HG03342 (cell line): ENCODE measurements at regions not wholly inside any gene's neighbourhood (a gene's known extent, or its start where the extent isn't known, plus 50 kb on each side); places are given as distances from the start of the nearest gene placed in this dataset.
"Not testable (repeated sequence)": the region's sequence is repeated elsewhere in the genome, so short reads cannot be mapped to it uniquely, and the experiment has no call there.

Source experiments
- ATAC-seq: cut with Tn5 transposase; IDR thresholded peaks from one replicate; pipeline ENCODE4 v1.9.1; 2021; ENCODE audit warnings: mild to moderate bottlenecking, moderate library complexity; ENCODE audit not compliant: unreplicated experiment

GRCh38 chr6:168795611-168796010 is 354.6 kb downstream of the SMOC2 start:
- ATAC-seq, result not testable (repeated sequence)

GRCh38 chr6:168794491-168794890 is 353.5 kb downstream of the SMOC2 start:
- no peak for ATAC-seq

GRCh38 chr6:168793649-168794048 is 352.7 kb downstream of the SMOC2 start:
- ATAC-seq, result no peak

GRCh38 chr6:168791917-168792316 is 350.9 kb downstream of the SMOC2 start:
- ATAC-seq, result no peak

GRCh38 chr6:168789699-168790098 is 348.7 kb downstream of the SMOC2 start:
- ATAC-seq, result no peak

DNA sequence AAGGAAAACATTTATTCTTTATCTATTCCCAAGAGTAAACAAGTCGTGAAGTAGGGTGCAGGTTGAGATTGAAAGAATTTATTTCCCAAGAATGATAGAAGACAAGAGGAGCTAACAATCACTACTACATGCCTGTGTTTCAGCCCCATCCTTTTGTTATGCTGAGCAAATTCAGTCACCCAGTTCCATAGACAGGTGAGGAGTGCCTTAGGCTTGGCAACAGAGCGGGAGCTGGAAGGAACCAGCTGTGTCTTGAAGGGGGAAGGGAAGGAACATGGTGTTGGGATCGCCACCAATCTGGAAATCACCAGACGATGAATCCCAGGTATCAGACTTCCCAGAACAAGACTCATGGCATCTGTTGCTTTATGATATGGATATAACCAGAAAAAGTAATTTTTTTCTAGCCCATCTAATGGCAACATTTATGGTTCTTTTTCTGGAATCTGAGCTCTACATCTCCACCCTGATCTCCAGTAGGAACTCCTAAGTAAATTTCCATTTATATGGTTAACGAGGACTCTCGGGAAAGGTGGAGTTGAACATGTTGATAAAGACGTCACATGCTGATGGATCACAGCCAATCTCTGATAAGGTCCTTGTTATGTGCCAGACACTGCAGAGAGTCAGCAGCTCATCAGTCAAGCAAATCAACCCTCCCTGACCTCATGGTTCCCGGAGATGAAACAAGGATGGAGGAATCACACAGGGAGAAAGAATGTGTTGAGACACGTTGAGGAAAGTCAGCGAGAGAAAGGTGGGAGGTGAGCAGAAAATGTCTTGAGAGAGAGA is 344.9 kb downstream of the SMOC2 start:
- no peak for ATAC-seq

DNA sequence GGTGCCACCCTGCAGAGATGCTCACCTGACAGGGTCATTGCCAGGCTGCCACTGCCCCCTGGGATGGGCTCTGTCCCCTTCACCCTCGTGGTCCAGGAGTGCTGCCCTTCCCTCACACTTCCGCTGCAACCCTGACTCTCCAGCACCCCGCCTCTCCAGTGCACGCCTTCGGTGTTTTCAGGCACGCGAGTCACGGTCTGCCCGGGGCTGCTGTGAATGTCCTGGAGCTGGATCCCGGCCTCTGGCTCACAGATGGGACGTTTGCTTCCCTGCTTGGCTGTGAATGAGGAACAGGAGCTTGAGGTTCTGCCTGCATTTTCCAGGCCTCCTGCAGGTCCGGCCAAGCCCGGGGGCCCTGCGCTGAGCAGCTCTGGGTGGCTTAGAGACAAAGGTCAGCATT is 343.4 kb downstream of the SMOC2 start:
- no peak for ATAC-seq

DNA sequence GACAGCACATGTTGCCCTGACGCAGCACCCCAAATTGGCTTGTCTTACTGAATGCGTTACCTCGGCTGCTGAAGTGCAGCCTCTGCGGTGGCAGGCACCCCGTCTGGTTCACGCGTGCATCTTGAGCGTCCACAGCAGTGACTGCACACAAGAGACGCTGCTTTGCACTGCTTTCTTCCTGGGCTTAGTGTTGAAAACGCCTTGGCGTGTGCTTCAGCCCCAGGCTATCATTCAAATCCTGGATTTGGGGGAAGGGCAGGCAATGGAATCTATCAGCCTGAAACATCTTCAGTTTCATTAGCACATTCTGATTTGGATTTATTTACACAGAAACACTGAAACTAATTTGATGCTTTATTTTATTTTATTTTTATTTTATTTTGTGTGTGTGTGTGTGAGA is 342.7 kb downstream of the SMOC2 start:
- no peak for ATAC-seq

GRCh38 chr6:168782187-168782751 is 341.3 kb downstream of the SMOC2 start:
- no peak for ATAC-seq

DNA sequence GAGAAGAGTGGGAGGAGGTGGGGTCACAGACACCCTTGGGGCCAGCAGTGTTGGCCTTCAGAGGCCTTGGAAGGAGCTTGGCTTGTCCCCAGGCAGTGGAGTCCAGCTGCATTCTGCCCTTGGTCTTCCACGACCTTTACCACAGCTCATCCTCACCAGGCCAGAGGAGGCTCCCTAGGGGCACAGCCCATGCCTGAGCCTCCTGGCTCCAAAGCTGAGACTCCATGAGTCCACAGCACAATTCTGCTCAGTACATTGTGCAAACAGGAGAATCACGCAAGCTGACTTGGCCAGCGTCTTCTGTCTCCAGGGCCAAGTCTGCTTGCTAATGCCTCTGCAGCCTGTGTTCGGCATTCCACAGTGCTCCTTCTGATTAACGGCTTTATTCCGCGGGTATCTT is 337.2 kb downstream of the SMOC2 start:
- no peak for ATAC-seq

GRCh38 chr6:168774381-168774780 is 333.4 kb downstream of the SMOC2 start:
- no peak for ATAC-seq

DNA sequence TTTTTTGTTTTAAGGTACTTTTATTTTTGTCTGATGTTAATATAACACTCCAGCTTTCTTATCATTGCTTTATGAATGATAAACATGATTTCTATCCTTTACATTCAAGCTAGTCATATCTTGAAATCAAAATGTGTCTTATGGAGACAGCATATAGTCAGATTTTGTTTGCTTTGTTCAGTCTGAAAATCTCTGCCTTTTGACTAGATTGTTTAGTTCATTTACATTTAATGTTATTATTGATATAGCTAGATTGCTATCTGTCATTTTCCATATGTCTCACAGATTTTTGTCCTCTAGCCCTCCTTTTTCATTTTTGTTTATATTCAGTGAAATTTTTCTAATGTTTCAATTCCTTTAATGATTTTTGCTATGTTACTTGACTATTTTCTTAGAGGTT is 332.8 kb downstream of the SMOC2 start:
- ATAC-seq, result no peak

DNA sequence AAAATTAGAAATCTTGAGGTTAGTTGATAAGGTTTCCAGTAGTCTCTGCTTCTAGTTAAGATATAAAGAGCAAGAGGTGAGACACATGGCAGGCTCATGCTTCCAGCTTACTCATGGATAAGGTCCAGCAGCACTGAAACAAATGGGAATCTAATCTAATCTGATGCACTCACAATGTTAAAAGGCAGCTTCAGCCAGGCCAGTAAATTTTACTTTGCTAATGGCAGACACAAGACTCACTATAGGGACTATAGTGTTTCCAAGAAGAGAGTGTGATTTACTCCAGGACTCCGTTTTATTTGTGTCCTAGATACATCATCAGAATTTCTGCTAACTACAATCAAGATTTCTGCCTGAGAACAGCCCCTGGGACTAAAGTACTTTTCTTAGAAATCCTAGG is 324.8 kb downstream of the SMOC2 start:
- no peak for ATAC-seq

DNA sequence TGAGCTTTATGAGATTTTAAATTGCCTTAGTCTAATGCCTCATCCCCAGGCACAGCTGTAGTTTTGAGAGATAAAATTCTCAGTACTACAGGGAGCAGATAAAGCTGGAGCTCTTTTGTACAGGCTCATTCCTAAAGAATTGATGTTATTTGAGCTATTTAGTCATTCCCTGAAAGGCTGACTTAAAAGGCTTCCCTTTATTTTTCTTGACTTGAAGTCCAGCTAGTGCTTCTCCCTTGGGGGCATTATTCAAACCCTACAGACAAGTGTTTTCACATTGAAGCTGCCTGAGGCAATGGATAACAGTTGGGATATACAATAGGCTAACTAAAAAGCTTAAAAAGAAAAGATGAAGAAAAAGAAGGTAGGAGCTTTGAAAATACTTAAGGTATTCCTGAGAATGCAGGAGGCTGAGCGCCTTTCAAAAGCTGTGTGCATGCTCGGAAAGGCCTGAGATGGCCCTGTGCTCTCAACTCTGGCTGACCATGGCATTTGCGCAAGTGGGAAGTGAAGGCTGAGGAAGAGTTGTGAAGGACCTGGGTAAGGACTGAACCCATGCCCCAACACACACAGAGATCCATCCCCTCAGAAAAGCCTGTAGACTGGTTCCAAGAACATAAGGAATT is 315.1 kb downstream of the SMOC2 start:
- no peak for ATAC-seq

DNA sequence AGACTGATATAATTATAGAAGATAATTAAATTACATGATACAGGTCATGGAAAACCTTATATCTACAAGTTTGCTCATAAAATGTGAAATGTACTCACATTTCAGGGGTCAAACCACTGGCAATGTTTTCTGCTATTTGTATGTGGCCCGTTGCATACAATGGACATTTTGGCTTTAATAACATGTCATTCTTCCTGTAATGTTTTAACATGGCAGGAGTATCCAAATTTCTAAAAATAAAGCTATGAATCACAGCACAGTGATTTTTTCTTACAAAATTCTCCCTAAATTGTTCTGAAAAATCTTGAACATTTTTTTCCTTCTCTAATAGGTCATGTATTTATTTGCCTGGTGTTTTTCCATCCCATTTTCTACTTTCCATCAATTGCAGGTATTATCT is 305.7 kb downstream of the SMOC2 start:
- ATAC-seq, result no peak

DNA sequence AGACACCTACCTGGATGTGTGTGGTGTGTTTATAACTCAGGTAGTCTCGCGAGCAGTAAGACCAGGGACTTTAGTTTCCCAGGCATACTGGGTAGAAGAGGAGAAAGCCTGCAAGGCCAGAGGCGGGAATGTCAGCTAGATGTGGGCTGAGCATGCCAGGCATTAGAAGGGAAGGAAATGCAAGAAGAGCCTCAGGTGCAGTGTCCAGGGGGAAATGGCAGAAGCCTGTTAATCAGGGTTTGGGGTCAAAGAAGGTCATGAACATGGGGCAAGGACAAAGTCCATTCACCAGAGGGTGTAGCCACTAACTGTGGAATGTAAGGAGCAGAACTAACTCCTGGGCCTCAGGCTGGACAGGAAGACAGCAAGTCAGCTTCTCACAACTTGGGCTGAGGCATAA is 305.0 kb downstream of the SMOC2 start:
- ATAC-seq, result no peak

DNA sequence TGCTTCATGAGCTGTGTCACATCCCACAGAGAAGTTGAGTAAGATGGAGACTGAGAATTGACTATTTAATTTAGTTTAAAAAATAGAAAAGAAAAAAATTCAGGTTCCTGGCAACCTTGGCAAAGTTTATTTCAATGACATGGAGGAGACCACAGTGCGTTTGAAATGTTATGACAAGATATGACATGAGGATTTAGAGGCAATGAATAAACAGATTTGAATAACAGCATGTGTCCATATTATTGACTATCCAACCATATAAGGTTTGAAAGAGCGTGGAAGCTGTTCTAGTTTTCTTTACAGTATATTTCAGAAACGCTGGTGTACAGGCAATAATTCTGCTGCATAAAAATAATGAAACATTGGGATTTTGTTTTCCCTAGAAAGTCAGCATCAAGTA is 303.9 kb downstream of the SMOC2 start:
- ATAC-seq, result no peak

DNA sequence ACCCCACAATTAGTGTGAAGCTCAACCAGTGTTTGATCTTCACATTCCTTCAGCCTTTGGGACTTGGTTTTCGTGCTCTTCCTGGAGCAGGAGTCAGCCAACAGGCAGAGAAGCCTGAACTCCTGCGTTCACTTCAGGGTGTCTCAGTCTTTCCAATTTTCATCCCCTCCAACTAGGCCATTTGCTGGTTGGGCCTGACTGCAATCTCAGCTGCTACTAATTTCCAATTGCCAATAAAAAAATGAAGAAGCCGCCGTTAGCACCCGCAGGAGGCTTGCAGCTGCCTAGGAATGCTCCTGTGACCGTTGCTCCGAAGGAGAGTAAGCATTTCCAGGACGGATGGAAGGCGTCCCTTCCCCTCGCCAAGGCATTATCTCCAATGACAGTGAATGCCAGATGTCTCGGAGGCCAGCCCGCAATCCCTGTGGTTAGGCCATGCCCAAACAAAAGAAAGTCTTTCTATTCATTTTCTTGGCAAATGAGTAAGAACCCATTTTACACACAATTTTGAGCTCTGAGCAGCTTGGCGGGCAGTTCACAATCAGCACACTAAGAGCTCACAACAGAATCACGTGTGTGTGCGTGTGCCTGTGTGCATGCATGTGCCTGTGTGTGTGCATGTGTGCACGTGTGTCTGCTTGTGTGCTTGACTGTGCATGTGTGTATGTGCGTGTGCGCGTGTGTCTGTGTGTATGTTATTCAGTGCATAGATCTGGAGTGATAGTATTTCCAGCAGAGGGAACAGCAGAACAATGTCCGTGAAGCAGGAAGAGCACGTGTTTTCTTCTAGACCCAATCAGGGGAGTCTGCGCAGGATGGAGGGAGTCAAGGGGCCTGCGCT is 301.2 kb downstream of the SMOC2 start:
- ATAC-seq, result no peak

DNA sequence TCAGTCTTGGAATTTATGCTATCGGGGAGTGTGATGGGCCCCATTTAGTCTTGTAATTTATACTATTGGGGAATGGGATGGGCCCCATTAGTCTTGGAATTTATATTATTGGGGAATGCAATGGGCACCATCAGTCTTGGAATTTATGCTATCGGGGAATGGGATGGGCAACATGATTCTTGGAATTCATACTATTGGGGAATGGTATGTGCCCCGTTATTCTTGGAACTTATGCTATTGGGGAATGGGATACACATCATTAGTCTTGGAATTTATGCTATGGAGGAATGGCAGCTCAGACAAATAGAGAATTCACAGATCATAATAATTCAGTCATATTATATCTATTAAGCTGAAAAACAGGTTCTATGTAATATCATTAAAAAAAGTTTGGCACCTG is 300.3 kb downstream of the SMOC2 start:
- ATAC-seq, result no peak

DNA sequence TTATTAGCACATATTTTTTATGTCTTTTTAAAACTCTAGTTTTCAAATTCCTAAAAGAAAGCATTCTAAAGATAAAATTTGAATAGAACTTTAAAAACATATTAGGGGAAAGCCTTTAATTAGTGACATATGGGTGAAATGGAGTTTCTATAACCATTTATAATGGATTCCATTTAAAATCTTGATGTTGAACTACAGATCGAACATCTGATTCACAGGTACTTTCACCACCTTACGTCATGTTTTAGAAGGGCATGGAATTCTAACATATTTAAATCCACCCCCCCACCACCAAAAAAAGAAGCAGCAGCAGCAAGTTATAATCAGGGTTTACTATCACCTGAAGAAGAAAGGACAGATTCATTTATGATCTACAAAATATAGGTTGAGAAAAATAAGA is 298.4 kb downstream of the SMOC2 start:
- no peak for ATAC-seq

DNA sequence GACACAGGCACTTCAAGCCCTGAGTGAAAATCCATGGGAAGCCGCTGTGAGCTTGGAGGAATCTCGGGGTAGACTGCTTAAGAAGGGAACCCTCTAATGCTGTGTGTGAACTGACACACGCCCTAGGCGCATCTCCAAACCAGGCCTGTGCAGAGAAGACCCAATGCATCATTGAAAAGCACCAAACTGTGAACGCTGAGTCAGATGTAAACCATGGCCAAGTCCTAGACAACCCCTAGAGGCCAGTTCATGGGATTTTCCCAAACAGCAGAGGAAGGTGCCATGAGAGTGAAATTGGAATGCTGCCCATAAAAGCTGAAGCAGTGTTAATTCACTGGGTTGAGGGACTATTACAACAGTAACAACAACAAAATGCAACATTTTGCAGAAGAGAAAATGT is 296.5 kb downstream of the SMOC2 start:
- no peak for ATAC-seq

GRCh38 chr6:168737014-168737413 is 296.0 kb downstream of the SMOC2 start:
- no peak for ATAC-seq
